ENCODE measurements at regions not wholly inside any gene's neighbourhood (a gene's known extent, or its start where the extent isn't known, plus 50 kb on each side); places are given as distances from the start of the nearest gene placed in this dataset.

DNA sequence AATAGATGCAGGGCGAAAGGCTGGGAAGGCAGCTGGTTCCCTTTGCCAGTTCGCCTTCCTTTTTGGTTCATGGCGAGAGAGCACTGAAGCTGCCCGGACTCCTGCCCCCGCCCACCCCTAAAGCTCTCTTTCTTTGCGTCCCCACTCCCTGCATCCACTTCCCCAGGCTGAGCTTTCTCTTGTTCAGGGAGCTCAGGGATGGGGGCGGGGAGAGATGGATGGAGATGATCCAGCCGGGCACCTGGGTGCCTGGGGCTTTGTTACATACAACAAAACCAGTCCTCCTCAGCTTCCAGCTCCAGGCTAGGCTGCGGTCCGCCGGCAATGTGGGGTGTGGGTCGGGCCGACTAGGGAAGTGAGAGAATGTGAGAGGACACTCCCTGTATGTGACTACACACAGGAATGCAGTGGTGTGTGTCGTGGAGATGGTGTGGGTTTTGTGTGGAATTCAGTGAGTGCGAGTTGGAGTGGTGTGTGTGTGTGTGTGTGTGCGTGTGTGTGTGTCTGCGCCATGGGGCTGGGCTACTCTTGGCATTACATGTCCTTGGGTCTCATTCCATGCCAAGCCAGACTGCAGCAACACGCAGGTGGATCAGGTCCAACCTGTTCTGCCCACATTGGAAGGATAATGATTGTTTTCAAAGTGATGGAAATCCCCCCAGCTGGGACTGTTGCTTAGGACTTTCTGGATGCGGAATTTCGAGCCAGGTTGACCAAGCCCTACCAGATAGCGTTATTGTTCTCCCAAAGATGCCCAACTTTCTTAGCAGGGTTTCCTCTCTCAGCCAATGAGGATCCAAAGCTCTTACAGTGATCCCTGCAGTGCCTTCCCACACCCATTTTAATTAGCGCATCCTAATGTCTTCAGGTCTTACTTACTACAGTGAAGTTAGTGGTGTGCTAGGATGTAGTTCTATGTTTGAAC is 149.4 kb upstream of the CHRDL1 start:
- no peaks in the 10 kb centered on the region for H3K9me3 ChIP-seq (ENCODE audit: control insufficient read depth, insufficient read depth, low read length)
- H3K27ac ChIP-seq (ENCODE audit: insufficient read depth, low read length) = no peak overlapping the region
- H3K4me2 ChIP-seq (ENCODE audit: low read depth, low read length) = no peak overlapping the region
- H2AK5ac ChIP-seq (ENCODE audit: low read depth, low read length) = no peak overlapping the region
- BruUV-seq (replicated peaks) = no TSS peak
- TF ChIP-seq MXI1 (IDR thresholded peaks at IDR 0.05; ENCODE audit: borderline replicate concordance, low read depth, low read length) = no peak
- no peak for TF ChIP-seq MAFK (IDR thresholded peaks at IDR 0.05; ENCODE audit: low read depth, low read length)
- no peak for TF ChIP-seq RCOR1 (IDR thresholded peaks at IDR 0.05; ENCODE audit: insufficient replicate concordance, low read length)
- TF ChIP-seq RFX5 (IDR thresholded peaks at IDR 0.05; ENCODE audit: low read depth, low read length) = no peak
- no peak for TF ChIP-seq BHLHE40 (IDR thresholded peaks at IDR 0.05; ENCODE audit: low read depth, low read length)
- TF ChIP-seq FOS (IDR thresholded peaks at IDR 0.05; ENCODE audit: low read depth, low read length) = no peak
- TF ChIP-seq SMC3 (IDR thresholded peaks at IDR 0.05; ENCODE audit: low read depth, low read length) = no peak
- TF ChIP-seq POLR2A (IDR thresholded peaks at IDR 0.05; ENCODE audit: low read depth, low read length) = no peak
- no peak for TF ChIP-seq NFE2L2 (IDR thresholded peaks at IDR 0.05; ENCODE audit: low read depth, low read length)
- TF ChIP-seq, protein P1, sequence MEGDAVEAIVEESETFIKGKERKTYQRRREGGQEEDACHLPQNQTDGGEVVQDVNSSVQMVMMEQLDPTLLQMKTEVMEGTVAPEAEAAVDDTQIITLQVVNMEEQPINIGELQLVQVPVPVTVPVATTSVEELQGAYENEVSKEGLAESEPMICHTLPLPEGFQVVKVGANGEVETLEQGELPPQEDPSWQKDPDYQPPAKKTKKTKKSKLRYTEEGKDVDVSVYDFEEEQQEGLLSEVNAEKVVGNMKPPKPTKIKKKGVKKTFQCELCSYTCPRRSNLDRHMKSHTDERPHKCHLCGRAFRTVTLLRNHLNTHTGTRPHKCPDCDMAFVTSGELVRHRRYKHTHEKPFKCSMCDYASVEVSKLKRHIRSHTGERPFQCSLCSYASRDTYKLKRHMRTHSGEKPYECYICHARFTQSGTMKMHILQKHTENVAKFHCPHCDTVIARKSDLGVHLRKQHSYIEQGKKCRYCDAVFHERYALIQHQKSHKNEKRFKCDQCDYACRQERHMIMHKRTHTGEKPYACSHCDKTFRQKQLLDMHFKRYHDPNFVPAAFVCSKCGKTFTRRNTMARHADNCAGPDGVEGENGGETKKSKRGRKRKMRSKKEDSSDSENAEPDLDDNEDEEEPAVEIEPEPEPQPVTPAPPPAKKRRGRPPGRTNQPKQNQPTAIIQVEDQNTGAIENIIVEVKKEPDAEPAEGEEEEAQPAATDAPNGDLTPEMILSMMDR (conservative IDR thresholded peaks at IDR 0.05; ENCODE audit: low read depth, low read length) = no peak
- TF ChIP-seq MAZ (IDR thresholded peaks at IDR 0.05; ENCODE audit: borderline replicate concordance, low read depth, low read length) = no peak
- TF ChIP-seq, protein P2, sequence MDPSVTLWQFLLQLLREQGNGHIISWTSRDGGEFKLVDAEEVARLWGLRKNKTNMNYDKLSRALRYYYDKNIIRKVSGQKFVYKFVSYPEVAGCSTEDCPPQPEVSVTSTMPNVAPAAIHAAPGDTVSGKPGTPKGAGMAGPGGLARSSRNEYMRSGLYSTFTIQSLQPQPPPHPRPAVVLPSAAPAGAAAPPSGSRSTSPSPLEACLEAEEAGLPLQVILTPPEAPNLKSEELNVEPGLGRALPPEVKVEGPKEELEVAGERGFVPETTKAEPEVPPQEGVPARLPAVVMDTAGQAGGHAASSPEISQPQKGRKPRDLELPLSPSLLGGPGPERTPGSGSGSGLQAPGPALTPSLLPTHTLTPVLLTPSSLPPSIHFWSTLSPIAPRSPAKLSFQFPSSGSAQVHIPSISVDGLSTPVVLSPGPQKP (IDR thresholded peaks at IDR 0.05; ENCODE audit: borderline replicate concordance, low read depth, low read length) = no peak
- TF ChIP-seq CEBPB (IDR thresholded peaks at IDR 0.05; ENCODE audit: low read depth, low read length) = no peak
- TF ChIP-seq RAD21 (IDR thresholded peaks at IDR 0.05; ENCODE audit: low read length) = no peak
- H4K5ac ChIP-seq (ENCODE audit: low read depth, low read length) = no peak overlapping the region
- H3K9me1 ChIP-seq (ENCODE audit: insufficient read depth, low read length) = no peaks in the 10 kb centered on the region
- H4K91ac ChIP-seq (ENCODE audit: insufficient read depth, low read depth, low read length) = no peak overlapping the region
- H4K8ac ChIP-seq (ENCODE audit: low read depth in 2 of 2, low read length in 2 of 2) = no peak overlapping the region
- ChIA-PET POLR2A (ENCODE audit: unreplicated experiment) (no interaction called here), CTCF (no interaction called here)
- H4K20me1 ChIP-seq (ENCODE audit: insufficient read depth, low read length) = no peaks in the 10 kb centered on the region
- DNase-seq = no peak
- no peak overlapping the region for H2BK20ac ChIP-seq (ENCODE audit: low read depth, low read length)
- peaks cover 12% of the 10 kb centered on the region for H3K27me3 ChIP-seq (ENCODE audit: control insufficient read depth, insufficient read depth, low read length)
- H3K56ac ChIP-seq (ENCODE audit: extremely low read depth, insufficient read depth, low read length) = no peak overlapping the region
- H3K4ac ChIP-seq (ENCODE audit: low read depth, low read length) = no peak overlapping the region
- no peak overlapping the region for H3K14ac ChIP-seq (replicated peaks; ENCODE audit: low read depth, low read length)
- 7% methylated on average over 3 of the region's 22 CpGs; no CpG with 5 or more reads in 1 of the 2 experiments for WGBS, 2 experiments (ENCODE audit: extremely low coverage in 2 of 2, insufficient read length in 1 of 2)
- H2BK5ac ChIP-seq (ENCODE audit: low read depth, low read length, poor library complexity, severe bottlenecking) = no peak overlapping the region
- dilution Hi-C loops (cut with HindIII; ENCODE audit: low sequenced_read_pairs, unreplicated experiment) = no loop called here
- no peak overlapping the region for H2AFZ ChIP-seq (replicated peaks; ENCODE audit: low read length, poor library complexity)
- intact Hi-C loops (cut with micrococcal nuclease) = no loop called here
- H2BK120ac ChIP-seq (ENCODE audit: low read depth, low read length) = no peak overlapping the region
- H3K36me3 ChIP-seq (ENCODE audit: control insufficient read depth, insufficient read depth, low read length) = no peaks in the 10 kb centered on the region
- no peak overlapping the region for H2BK15ac ChIP-seq (ENCODE audit: low read depth, low read length)
- no peak overlapping the region for H3K9ac ChIP-seq (ENCODE audit: low read depth, low read length)
- in situ Hi-C loops (cut with MboI; ENCODE audit: low sequenced_read_pairs) = no loop called here
- no peak overlapping the region for H3K4me3 ChIP-seq (ENCODE audit: insufficient read depth, low read depth, low read length)
- H3K18ac ChIP-seq (ENCODE audit: low read depth, low read length) = no peak overlapping the region
- no peak overlapping the region for H3K23ac ChIP-seq (ENCODE audit: low read depth, low read length)
- ATAC-seq (ENCODE audit: low read depth) = no peak
- H3K79me1 ChIP-seq (ENCODE audit: low read depth in 1 of 2, low read length in 2 of 2) = no peaks in the 10 kb centered on the region
- H2AK9ac ChIP-seq (replicated peaks; ENCODE audit: low read depth, low read length, poor library complexity) = no peak overlapping the region
- no peaks in the 10 kb centered on the region for H3K4me1 ChIP-seq (ENCODE audit: control insufficient read depth, insufficient read depth, low read length)
